Colonic mucosa (tissue), 4 donors: ENCODE measurements at regions not wholly inside any gene's neighbourhood (a gene's known extent, or its start where the extent isn't known, plus 50 kb on each side); places are given as distances from the start of the nearest gene placed in this dataset.
A peak's percentile ranks its signal among the peaks of the same experiment; 100 is the strongest.

Experiments
- DNase-seq: peaks from one replicate; pipeline ENCODE4 v3.0.0-alpha.2; 2020
- H3K27ac ChIP-seq: fragments of 200-600 bp; one replicate; pipeline ENCODE4 v1.8.0; 2021
- H3K27me3 ChIP-seq: fragments of 200-600 bp; one replicate; pipeline ENCODE4 v1.8.0; 2021
- H3K36me3 ChIP-seq: fragments of 200-600 bp; one replicate; pipeline ENCODE4 v1.8.0; 2021
- H3K4me1 ChIP-seq: fragments of 200-600 bp; one replicate; pipeline ENCODE4 v1.8.0; 2021; ENCODE audit warnings: mild to moderate bottlenecking
- H3K4me3 ChIP-seq: fragments of 200-600 bp; one replicate; pipeline ENCODE4 v1.8.0; 2021
- H3K9ac ChIP-seq, 2 donors: one replicate each; pipeline ENCODE4 v1.7.0; 2013; ENCODE audit warnings: control low read depth in 2 of 2, low read depth in 2 of 2, low read length in 2 of 2
- H3K9me3 ChIP-seq: fragments of 200-600 bp; one replicate; pipeline ENCODE4 v1.8.0; 2021
- CTCF ChIP-seq: fragments of 200-600 bp; IDR thresholded peaks from one replicate; pipeline ENCODE4 v1.8.0; 2022; ENCODE audit warnings: antibody characterized with exemption, mild to moderate bottlenecking
- intact Hi-C: fragments of 100-400 bp; cut with DNase I; formaldehyde crosslinking; loops from one replicate; pipeline ENCODE4 v1.14.1; 2022
- donor health status: healthy.
- donor health status: DM: no; HTN: no; CAD: no.
- donor health status: DM: no; HTN: no; CAD: no.

GRCh38 chrX:10714531-10714930, 94.1 kb upstream of the MID1 start:
- Histone ChIP-seq H3K9ac (no peak overlapping the region), H3K27me3 (no peaks in the 10 kb centered on the region), H3K27ac (no peak overlapping the region), H3K9me3 (no peaks in the 10 kb centered on the region), H3K36me3 (no peaks in the 10 kb centered on the region), H3K4me1 (no peaks in the 10 kb centered on the region), H3K4me3 (no peak overlapping the region)
- intact Hi-C loops: no loop called here
- TF ChIP-seq CTCF: no peak
- DNase-seq: no peak

GRCh38 chrX:10722851-10723250, 102.5 kb upstream of the MID1 start:
- no peaks in the 10 kb centered on the region for H3K36me3 ChIP-seq
- H3K4me3 ChIP-seq: no peak overlapping the region
- no peak overlapping the region for H3K27ac ChIP-seq
- intact Hi-C loops: loop anchor here (5.0 kb wide), 1 partner anchor 526 kb away; no protein-coding TSS in a partner anchor
- H3K9ac ChIP-seq: no peak overlapping the region
- TF ChIP-seq CTCF: peak; percentile 69
- H3K9me3 ChIP-seq: no peaks in the 10 kb centered on the region
- no peaks in the 10 kb centered on the region for H3K4me1 ChIP-seq
- H3K27me3 ChIP-seq: no peaks in the 10 kb centered on the region
- DNase-seq: peak; percentile 67

GRCh38 chrX:10725071-10725470, 104.7 kb upstream of the MID1 start:
- H3K4me3 ChIP-seq: no peak overlapping the region
- intact Hi-C loops: no loop called here
- no peaks in the 10 kb centered on the region for H3K27me3 ChIP-seq
- no peaks in the 10 kb centered on the region for H3K4me1 ChIP-seq
- no peak overlapping the region for H3K9ac ChIP-seq
- no peak for DNase-seq
- no peaks in the 10 kb centered on the region for H3K9me3 ChIP-seq
- no peak overlapping the region for H3K27ac ChIP-seq
- TF ChIP-seq CTCF: peak; percentile 28
- no peaks in the 10 kb centered on the region for H3K36me3 ChIP-seq

- Histone ChIP-seq H3K4me3 (no peak overlapping the region), H3K27ac (no peak overlapping the region), H3K9ac (no peak overlapping the region), H3K27me3 (no peaks in the 10 kb centered on the region), H3K4me1 (no peaks in the 10 kb centered on the region), H3K36me3 (no peaks in the 10 kb centered on the region), H3K9me3 (no peaks in the 10 kb centered on the region)
- intact Hi-C loops: no loop called here
- no peak for TF ChIP-seq CTCF
- DNase-seq: no peak
These were observed 106.3 kb upstream of the MID1 start for GRCh38 chrX:10726647-10727046.

GRCh38 chrX:10728806-10729389, 108.5 kb upstream of the MID1 start:
- H3K27ac ChIP-seq: no peak overlapping the region
- no peak for TF ChIP-seq CTCF
- H3K4me1 ChIP-seq: no peaks in the 10 kb centered on the region
- H3K4me3 ChIP-seq: no peak overlapping the region
- no peak for DNase-seq
- intact Hi-C loops: no loop called here
- no peaks in the 10 kb centered on the region for H3K9me3 ChIP-seq
- no peaks in the 10 kb centered on the region for H3K27me3 ChIP-seq
- no peaks in the 10 kb centered on the region for H3K36me3 ChIP-seq
- no peak overlapping the region for H3K9ac ChIP-seq
